ENCODE measurements at regions not wholly inside any gene's neighbourhood (a gene's known extent, or its start where the extent isn't known, plus 50 kb on each side); places are given as distances from the start of the nearest gene placed in this dataset.

GRCh38 chr16:80176114-80176513, 364.7 kb upstream of the DYNLRB2 start:
- TF ChIP-seq, protein P1, sequence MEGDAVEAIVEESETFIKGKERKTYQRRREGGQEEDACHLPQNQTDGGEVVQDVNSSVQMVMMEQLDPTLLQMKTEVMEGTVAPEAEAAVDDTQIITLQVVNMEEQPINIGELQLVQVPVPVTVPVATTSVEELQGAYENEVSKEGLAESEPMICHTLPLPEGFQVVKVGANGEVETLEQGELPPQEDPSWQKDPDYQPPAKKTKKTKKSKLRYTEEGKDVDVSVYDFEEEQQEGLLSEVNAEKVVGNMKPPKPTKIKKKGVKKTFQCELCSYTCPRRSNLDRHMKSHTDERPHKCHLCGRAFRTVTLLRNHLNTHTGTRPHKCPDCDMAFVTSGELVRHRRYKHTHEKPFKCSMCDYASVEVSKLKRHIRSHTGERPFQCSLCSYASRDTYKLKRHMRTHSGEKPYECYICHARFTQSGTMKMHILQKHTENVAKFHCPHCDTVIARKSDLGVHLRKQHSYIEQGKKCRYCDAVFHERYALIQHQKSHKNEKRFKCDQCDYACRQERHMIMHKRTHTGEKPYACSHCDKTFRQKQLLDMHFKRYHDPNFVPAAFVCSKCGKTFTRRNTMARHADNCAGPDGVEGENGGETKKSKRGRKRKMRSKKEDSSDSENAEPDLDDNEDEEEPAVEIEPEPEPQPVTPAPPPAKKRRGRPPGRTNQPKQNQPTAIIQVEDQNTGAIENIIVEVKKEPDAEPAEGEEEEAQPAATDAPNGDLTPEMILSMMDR (IDR thresholded peaks at IDR 0.05) = no peak
- TF ChIP-seq POLR2A (IDR thresholded peaks at IDR 0.05) = no peak
